Spleen (tissue), 7 donors: ENCODE measurements at regions not wholly inside any gene's neighbourhood (a gene's known extent, or its start where the extent isn't known, plus 50 kb on each side); places are given as distances from the start of the nearest gene placed in this dataset.

Source experiments
- CTCF ChIP-seq, 11 experiments: fragments of 200-600 bp in 7 of 11; fragments of 450-650 bp in 4 of 11; sonication (generic) in 4 of 11; IDR thresholded peaks in 8 of 11; conservative IDR thresholded peaks in 3 of 11; 1 replicate in 7 of 11; 2 replicates in 4 of 11; pipeline versions ENCODE4 v1.4.0 to v1.8.0; 2016 to 2021; ENCODE audit warnings: antibody characterized with exemption in 11 of 11, inconsistent platforms in 4 of 11, mild to moderate bottlenecking in 1 of 11
- POLR2A ChIP-seq, 3 donors: fragments of 450-650 bp; IDR thresholded peaks; one replicate each; pipeline ENCODE4 v1.5.1; 2017; ENCODE audit warnings: antibody characterized with exemption in 3 of 3, mild to moderate bottlenecking in 1 of 3
- donor health status: DM: no; HTN: no; CAD: no; lungs with moderate emphysema.
- donor health status: DM: no; HTN: no; CAD: no.
- donor health status: DM: no; HTN: no; CAD: no.

GRCh38 chr4:160505724-160506123 is 1402.8 kb downstream of the RAPGEF2 start:
- TF ChIP-seq CTCF (IDR thresholded peaks at IDR 0.05 in 8 of 11, conservative IDR thresholded peaks at IDR 0.05 in 3 of 11), result no peak
- no peak for TF ChIP-seq POLR2A (IDR thresholded peaks at IDR 0.05)
